GM12875 (cell line): ENCODE measurements at regions not wholly inside any gene's neighbourhood (a gene's known extent, or its start where the extent isn't known, plus 50 kb on each side); places are given as distances from the start of the nearest gene placed in this dataset.
"Not testable (repeated sequence)": the region's sequence is repeated elsewhere in the genome, so short reads cannot be mapped to it uniquely, and the experiment has no call there.

Experiments
- H3K4me3 ChIP-seq: one replicate; pipeline ENCODE4 v1.5.1; 2011; ENCODE audit warnings: low read depth, low read length, control low read depth
- CTCF ChIP-seq: IDR thresholded peaks from 2 replicates; pipeline ENCODE4 v1.5.1; 2011; ENCODE audit warnings: low read depth, mild to moderate bottlenecking, control low read depth, inconsistent platforms, low read length, moderate library complexity, borderline replicate concordance; ENCODE audit not compliant: insufficient read depth

GRCh38 chr12:74169607-74170006 is 368.0 kb upstream of the ATXN7L3B start:
- no peak overlapping the region for H3K4me3 ChIP-seq
- TF ChIP-seq CTCF: no peak

GRCh38 chr12:74170645-74171477 is 366.8 kb upstream of the ATXN7L3B start:
- no peak overlapping the region for H3K4me3 ChIP-seq
- no peak for TF ChIP-seq CTCF

- no peak overlapping the region for H3K4me3 ChIP-seq
- no peak for TF ChIP-seq CTCF
These were observed 366.1 kb upstream of the ATXN7L3B start for GRCh38 chr12:74171478-74171909.

- H3K4me3 ChIP-seq: not testable (repeated sequence)
These were observed 362.7 kb upstream of the ATXN7L3B start for GRCh38 chr12:74174961-74175360.

- no peak overlapping the region for H3K4me3 ChIP-seq
- TF ChIP-seq CTCF: no peak
These were observed 352.3 kb upstream of the ATXN7L3B start for GRCh38 chr12:74185360-74185759.

GRCh38 chr12:74193191-74193590 is 344.4 kb upstream of the ATXN7L3B start:
- TF ChIP-seq CTCF: no peak
- no peak overlapping the region for H3K4me3 ChIP-seq

- TF ChIP-seq CTCF: no peak
- no peak overlapping the region for H3K4me3 ChIP-seq
These were observed 333.4 kb upstream of the ATXN7L3B start for GRCh38 chr12:74204236-74204635.
